ENCODE measurements at regions not wholly inside any gene's neighbourhood (a gene's known extent, or its start where the extent isn't known, plus 50 kb on each side); places are given as distances from the start of the nearest gene placed in this dataset.

GRCh38 chr3:20350449-20350848, 164.4 kb upstream of the SGO1 start:
- Histone ChIP-seq H4K20me1 (ENCODE audit: insufficient read depth, low read length) (no peaks in the 10 kb centered on the region), H3K4me1 (ENCODE audit: low read length) (no peaks in the 10 kb centered on the region), H3K79me2 (ENCODE audit: low read length) (no peaks in the 10 kb centered on the region), H3K9me3 (replicated peaks; ENCODE audit: insufficient read depth, low read length) (no peaks in the 10 kb centered on the region), H3K4me2 (ENCODE audit: low read depth, low read length) (no peak overlapping the region), H3K27ac (ENCODE audit: low read length) (no peak overlapping the region), H3K36me3 (replicated peaks; ENCODE audit: insufficient read depth, low read length) (no peaks in the 10 kb centered on the region), H2AFZ (ENCODE audit: low read length) (no peak overlapping the region), H3K9ac (ENCODE audit: low read length) (no peak overlapping the region), H3K27me3 (replicated peaks; ENCODE audit: insufficient read depth, low read length) (no peaks in the 10 kb centered on the region), H3K9me2 (replicated peaks; ENCODE audit: insufficient read depth, low read length) (no peaks in the 10 kb centered on the region), H3K4me3 (ENCODE audit: low read length) (no peak overlapping the region), H3F3A (ENCODE audit: insufficient read depth, low read length) (no peaks in the 10 kb centered on the region)
- DNase-seq = no peak
- TF ChIP-seq CTCF (IDR thresholded peaks at IDR 0.05; ENCODE audit: low read length) (no peak), EZH2 (optimal IDR thresholded peaks at IDR 0.05; ENCODE audit: low read depth, low read length) (no peak), EZH2phosphoT487 (IDR thresholded peaks at IDR 0.05; ENCODE audit: low read length) (no peak)

GRCh38 chr3:20346916-20347315, 160.9 kb upstream of the SGO1 start:
- H3K9me3 ChIP-seq (replicated peaks; ENCODE audit: insufficient read depth, low read length) = no peaks in the 10 kb centered on the region
- H3K9ac ChIP-seq (ENCODE audit: low read length) = no peak overlapping the region
- H3K9me2 ChIP-seq (replicated peaks; ENCODE audit: insufficient read depth, low read length) = no peaks in the 10 kb centered on the region
- H4K20me1 ChIP-seq (ENCODE audit: insufficient read depth, low read length) = no peaks in the 10 kb centered on the region
- H2AFZ ChIP-seq (ENCODE audit: low read length) = no peak overlapping the region
- H3K36me3 ChIP-seq (replicated peaks; ENCODE audit: insufficient read depth, low read length) = no peaks in the 10 kb centered on the region
- H3K79me2 ChIP-seq (ENCODE audit: low read length) = no peaks in the 10 kb centered on the region
- DNase-seq = no peak
- H3K27ac ChIP-seq (ENCODE audit: low read length) = no peak overlapping the region
- no peak overlapping the region for H3K4me3 ChIP-seq (ENCODE audit: low read length)
- H3K27me3 ChIP-seq (replicated peaks; ENCODE audit: insufficient read depth, low read length) = no peaks in the 10 kb centered on the region
- no peaks in the 10 kb centered on the region for H3F3A ChIP-seq (ENCODE audit: insufficient read depth, low read length)
- no peaks in the 10 kb centered on the region for H3K4me1 ChIP-seq (ENCODE audit: low read length)
- H3K4me2 ChIP-seq (ENCODE audit: low read depth, low read length) = no peak overlapping the region
- no peak for TF ChIP-seq EZH2phosphoT487 (IDR thresholded peaks at IDR 0.05; ENCODE audit: low read length)
- TF ChIP-seq CTCF (IDR thresholded peaks at IDR 0.05; ENCODE audit: low read length) = no peak
- no peak for TF ChIP-seq EZH2 (optimal IDR thresholded peaks at IDR 0.05; ENCODE audit: low read depth, low read length)

DNA sequence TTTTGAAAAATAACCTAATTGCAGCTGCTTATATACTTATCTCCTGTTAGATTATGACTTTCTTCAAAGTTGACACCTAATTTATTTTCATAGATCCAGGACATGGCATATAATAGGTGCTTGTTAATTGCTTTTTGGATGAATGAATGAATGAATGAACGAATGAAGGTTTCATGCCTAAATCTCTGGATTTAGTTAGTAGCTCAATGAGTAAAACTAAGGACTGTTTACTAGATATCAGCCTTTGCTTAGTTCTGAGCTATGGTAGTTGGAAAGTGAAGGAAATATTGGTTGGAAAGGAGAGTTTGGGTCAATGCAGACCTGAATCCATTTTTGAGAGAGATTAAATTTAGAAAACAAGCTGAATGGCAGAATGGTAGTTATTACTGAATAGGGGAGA, 160.4 kb upstream of the SGO1 start:
- H2AFZ ChIP-seq (ENCODE audit: low read length) = no peak overlapping the region
- no peak overlapping the region for H3K4me2 ChIP-seq (ENCODE audit: low read depth, low read length)
- TF ChIP-seq EZH2 (optimal IDR thresholded peaks at IDR 0.05; ENCODE audit: low read depth, low read length) = no peak
- no peak for TF ChIP-seq CTCF (IDR thresholded peaks at IDR 0.05; ENCODE audit: low read length)
- no peak for TF ChIP-seq EZH2phosphoT487 (IDR thresholded peaks at IDR 0.05; ENCODE audit: low read length)

More for the DNA sequence above, 160.4 kb upstream of the SGO1 start:
- Histone ChIP-seq H3K27ac (ENCODE audit: low read length) (no peak overlapping the region), H3K79me2 (ENCODE audit: low read length) (no peaks in the 10 kb centered on the region), H3K9me2 (replicated peaks; ENCODE audit: insufficient read depth, low read length) (no peaks in the 10 kb centered on the region), H4K20me1 (ENCODE audit: insufficient read depth, low read length) (no peaks in the 10 kb centered on the region), H3F3A (ENCODE audit: insufficient read depth, low read length) (no peaks in the 10 kb centered on the region), H3K36me3 (replicated peaks; ENCODE audit: insufficient read depth, low read length) (no peaks in the 10 kb centered on the region), H3K27me3 (replicated peaks; ENCODE audit: insufficient read depth, low read length) (no peaks in the 10 kb centered on the region), H3K9me3 (replicated peaks; ENCODE audit: insufficient read depth, low read length) (no peaks in the 10 kb centered on the region), H3K9ac (ENCODE audit: low read length) (no peak overlapping the region), H3K4me1 (ENCODE audit: low read length) (no peaks in the 10 kb centered on the region), H3K4me3 (ENCODE audit: low read length) (no peak overlapping the region)
- no peak for DNase-seq
